H1 (cell line): ENCODE measurements at regions not wholly inside any gene's neighbourhood (a gene's known extent, or its start where the extent isn't known, plus 50 kb on each side); places are given as distances from the start of the nearest gene placed in this dataset.

Experiments used
- CTCF ChIA-PET: fragments of 300-600 bp; sonication (Branson Sonifier 250); formaldehyde crosslinking; loops from one replicate; lab custom pipeline; 2021; ENCODE audit not compliant: partially characterized antibody; lab: Charles Lee
- POLR2A ChIA-PET: fragments of 300-600 bp; sonication (Branson Sonifier 250); formaldehyde crosslinking; loops from one replicate; lab custom pipeline; 2021; ENCODE audit warnings: inconsistent platforms; ENCODE audit not compliant: partially characterized antibody; lab: Charles Lee
- DNase-seq, 2 experiments: peaks; one replicate each; pipeline versions ENCODE4 v3.0.0 to v3.0.0-alpha.2; 2010 to 2022; ENCODE audit warnings: low spot score in 2 of 2, low read depth in 1 of 2, mixed read lengths in 1 of 2
- FAIRE-seq: peaks from 2 replicates; lab custom pipeline; 2011; peaks lifted over from hg19 to GRCh38; lab: Jason Lieb, UNC
- H2AFZ ChIP-seq: 2 replicates; pipeline ENCODE4 v1.8.1; 2012; ENCODE audit warnings: low read length, inconsistent platforms
- H2AK5ac ChIP-seq: 2 replicates; pipeline ENCODE4 v1.6.1; 2013; ENCODE audit warnings: low read depth, low read length
- H2BK120ac ChIP-seq: replicated peaks from 2 replicates; pipeline ENCODE3; 2013; ENCODE audit warnings: low read depth, low read length, inconsistent platforms
- H2BK12ac ChIP-seq: 2 replicates; pipeline ENCODE4 v1.6.1; 2013; ENCODE audit warnings: low read depth, low read length
- H2BK15ac ChIP-seq: 2 replicates; pipeline ENCODE4 v1.6.1; 2013; ENCODE audit warnings: low read length
- H2BK20ac ChIP-seq: 2 replicates; pipeline ENCODE4 v1.6.1; 2013; ENCODE audit warnings: low read length
- H2BK5ac ChIP-seq: 2 replicates; pipeline ENCODE4 v1.6.1; 2013; ENCODE audit warnings: low read depth, low read length
- H3K14ac ChIP-seq: 2 replicates; pipeline ENCODE4 v1.6.1; 2013; ENCODE audit warnings: inconsistent platforms; ENCODE audit not compliant: insufficient read length
- H3K18ac ChIP-seq: 2 replicates; pipeline ENCODE4 v1.6.1; 2013; ENCODE audit warnings: low read length; ENCODE audit errors: extremely low read depth
- H3K23ac ChIP-seq: 2 replicates; pipeline ENCODE4 v1.6.1; 2013; ENCODE audit warnings: inconsistent platforms; ENCODE audit not compliant: insufficient read length
- H3K23me2 ChIP-seq: 2 replicates; pipeline ENCODE4 v1.6.1; 2013; ENCODE audit warnings: low read depth, low read length
- H3K27ac ChIP-seq: 2 replicates; pipeline ENCODE4 v1.6.1; 2011; ENCODE audit warnings: low read depth, low read length, inconsistent platforms
- H3K27me3 ChIP-seq, 4 experiments: replicated peaks in 1 of 4; 1 replicate in 1 of 4; 2 replicates in 3 of 4; pipeline versions ENCODE4 v1.6.1 to v1.8.1; 2011 to 2013; ENCODE audit warnings: low read length in 3 of 4, mild to moderate bottlenecking in 3 of 4, inconsistent platforms in 2 of 4, mixed read lengths in 2 of 4, moderate library complexity in 1 of 4; ENCODE audit not compliant: control insufficient read depth in 3 of 4, insufficient read depth in 3 of 4; ENCODE audit errors: extremely low read depth in 1 of 4
- H3K36me3 ChIP-seq, 4 experiments: 2 replicates each; pipeline versions ENCODE4 v1.6.1 to v1.8.1; 2011 to 2013; ENCODE audit warnings: mild to moderate bottlenecking in 4 of 4, low read length in 3 of 4, moderate library complexity in 2 of 4, control low read depth in 1 of 4, inconsistent platforms in 1 of 4; ENCODE audit not compliant: insufficient read depth in 4 of 4, control insufficient read depth in 2 of 4
- H3K4ac ChIP-seq: replicated peaks from 2 replicates; pipeline ENCODE3; 2013; ENCODE audit warnings: low read length, low read depth, mixed read lengths, inconsistent platforms; ENCODE audit not compliant: insufficient read length
- H3K4me1 ChIP-seq, 4 experiments: replicated peaks in 1 of 4; 1 replicate in 1 of 4; 2 replicates in 3 of 4; pipeline versions ENCODE4 v1.6.1 to v1.8.1; 2011 to 2013; ENCODE audit warnings: low read length in 3 of 4, inconsistent platforms in 2 of 4, mixed read lengths in 1 of 4; ENCODE audit not compliant: insufficient read depth in 4 of 4, control insufficient read depth in 3 of 4
- H3K4me2 ChIP-seq, 2 experiments: 2 replicates each; pipeline versions ENCODE4 v1.6.1 to v1.8.1; 2011 to 2013; ENCODE audit warnings: low read depth in 2 of 2, low read length in 2 of 2, control low read depth in 1 of 2, inconsistent platforms in 1 of 2, mild to moderate bottlenecking in 1 of 2; ENCODE audit not compliant: insufficient read depth in 1 of 2
- H3K4me3 ChIP-seq, 4 experiments: fragments of 200-600, 300-600 bp in 1 of 4; sonication (generic), shearing (Covaris generic), sonication (Bioruptor Twin) in 1 of 4; 2 replicates each; pipeline versions ENCODE4 v1.5.1 to v1.8.1; 2011 to 2016; ENCODE audit warnings: low read length in 4 of 4, low read depth in 3 of 4, control low read depth in 2 of 4, inconsistent platforms in 2 of 4, mild to moderate bottlenecking in 2 of 4, mixed read lengths in 1 of 4, moderate library complexity in 1 of 4; ENCODE audit not compliant: insufficient read depth in 2 of 4; ENCODE audit errors: extremely low read depth in 1 of 4
- H3K56ac ChIP-seq: replicated peaks from 2 replicates; pipeline ENCODE3; 2013; ENCODE audit warnings: low read depth, mild to moderate bottlenecking, mixed read lengths, low read length, inconsistent platforms; ENCODE audit not compliant: insufficient read length
- H3K79me1 ChIP-seq: 2 replicates; pipeline ENCODE4 v1.6.1; 2013; ENCODE audit warnings: low read depth, low read length, control low read depth
- H3K79me2 ChIP-seq, 2 experiments: 2 replicates each; pipeline versions ENCODE4 v1.6.1 to v1.8.1; 2012 to 2013; ENCODE audit warnings: low read length in 2 of 2, mild to moderate bottlenecking in 2 of 2, inconsistent platforms in 1 of 2; ENCODE audit not compliant: insufficient read depth in 2 of 2, control insufficient read depth in 1 of 2
- H3K9ac ChIP-seq, 4 experiments: replicated peaks in 1 of 4; 1 replicate in 1 of 4; 2 replicates in 3 of 4; pipeline versions ENCODE4 v1.6.1 to v1.8.1; 2011 to 2013; ENCODE audit warnings: low read depth in 3 of 4, low read length in 3 of 4, control low read depth in 2 of 4, mild to moderate bottlenecking in 2 of 4, moderate library complexity in 2 of 4, inconsistent platforms in 1 of 4; ENCODE audit errors: extremely low read depth in 1 of 4
- H3K9me3 ChIP-seq, 2 experiments: 2 replicates each; pipeline versions ENCODE4 v1.6.1 to v1.8.1; 2012 to 2013; ENCODE audit warnings: mild to moderate bottlenecking in 2 of 2, moderate library complexity in 2 of 2, control low read depth in 1 of 2, inconsistent platforms in 1 of 2, low read depth in 1 of 2, low read length in 1 of 2, mixed read lengths in 1 of 2; ENCODE audit not compliant: insufficient read depth in 2 of 2
- H4K20me1 ChIP-seq, 2 experiments: replicated peaks in 1 of 2; 2 replicates each; pipeline versions ENCODE3 to v1.8.1; 2011 to 2013; ENCODE audit warnings: inconsistent platforms in 2 of 2, low read length in 2 of 2, mild to moderate bottlenecking in 1 of 2; ENCODE audit not compliant: insufficient read depth in 2 of 2, control insufficient read depth in 1 of 2
- H4K5ac ChIP-seq: 2 replicates; pipeline ENCODE4 v1.6.1; 2013; ENCODE audit warnings: low read length, low read depth, mixed read lengths, inconsistent platforms; ENCODE audit not compliant: insufficient read length
- H4K8ac ChIP-seq: 2 replicates; pipeline ENCODE4 v1.8.0; 2013; ENCODE audit warnings: mild to moderate bottlenecking, moderate library complexity, low read length, inconsistent platforms; ENCODE audit not compliant: insufficient read depth; ENCODE audit errors: extremely low read depth
- H4K91ac ChIP-seq: replicated peaks from 2 replicates; pipeline ENCODE3; 2013; ENCODE audit warnings: low read length, mixed read lengths, inconsistent platforms; ENCODE audit not compliant: insufficient read length
- KDM4A ChIP-seq: IDR thresholded peaks from one replicate; pipeline ENCODE4 v1.7.1; 2012; ENCODE audit warnings: low read depth, mild to moderate bottlenecking, moderate library complexity, low read length, inconsistent platforms; ENCODE audit not compliant: severe bottlenecking
- MAFK ChIP-seq: IDR thresholded peaks from 2 replicates; pipeline ENCODE4 v1.6.1; 2012; ENCODE audit warnings: low read depth, mild to moderate bottlenecking, improper control_type of control experiment, low read length
- PHF8 ChIP-seq: fragments of 200-600 bp; sonication (generic); conservative IDR thresholded peaks from 2 replicates; pipeline ENCODE4 v1.7.1; 2012; ENCODE audit warnings: low read depth, mild to moderate bottlenecking, inconsistent platforms, low read length, moderate library complexity
- WGBS, 2 experiments: shearing (Covaris generic) in 1 of 2; methylation state at CpG; one replicate each; pipeline versions ENCODE4 v1.1.6 to v1.1.7; 2013 to 2015; ENCODE audit warnings: low lambda C conversion rate in 2 of 2, mixed read lengths in 2 of 2, inconsistent platforms in 1 of 2, low coverage in 1 of 2, missing lambda C conversion rate in 1 of 2; ENCODE audit not compliant: insufficient replicate concordance in 2 of 2, insufficient coverage in 1 of 2, insufficient read length in 1 of 2; ENCODE audit errors: extremely low coverage in 1 of 2, missing lambda C conversion rate in 1 of 2; 5-methylcytosine and 5-hydroxymethylcytosine counted together

- Histone ChIP-seq H3K9me3 (peaks cover 10 to 20% of the 10 kb centered on the region in 2 experiments), H2BK20ac (no peak overlapping the region), H3K79me1 (no peaks in the 10 kb centered on the region), H3K27ac (no peak overlapping the region), H2AFZ (no peak overlapping the region), H3K4me2 (no peak overlapping the region), H3K36me3 (no peaks in the 10 kb centered on the region), H3K56ac (no peak overlapping the region), H2AK5ac (no peak overlapping the region), H3K18ac (no peak overlapping the region), H4K20me1 (no peaks in the 10 kb centered on the region), H2BK12ac (no peak overlapping the region), H4K91ac (no peak overlapping the region), H3K4me1 (no peaks in the 10 kb centered on the region), H2BK5ac (no peak overlapping the region), H2BK120ac (no peak overlapping the region), H4K8ac (no peak overlapping the region), H3K23me2 (no peaks in the 10 kb centered on the region), H3K14ac (no peak overlapping the region), H3K79me2 (no peaks in the 10 kb centered on the region), H3K4ac (no peak overlapping the region), H3K9ac (no peak overlapping the region), H3K23ac (no peak overlapping the region), H3K4me3 (no peak overlapping the region), H4K5ac (no peak overlapping the region), H3K27me3 (no peaks in the 10 kb centered on the region), H2BK15ac (no peak overlapping the region)
- POLR2A ChIA-PET = no interaction called here
- no peak for TF ChIP-seq KDM4A
- no peak for TF ChIP-seq PHF8
- no peak for TF ChIP-seq MAFK
- WGBS, 2 experiments = 93 to 100% methylated on average over 1 to 3 of the region's 3 CpGs
- DNase-seq = no peak
- FAIRE-seq = no peak
- CTCF ChIA-PET = interaction anchor here (0.7 kb wide), 1 partner anchor 269 kb away, joined by 3 read pairs; no protein-coding TSS in a partner anchor
Observed at GRCh38 chr3:99396651-99397275, 241.6 kb upstream of the COL8A1 start.
